Ovary (tissue), 3 donors: ENCODE measurements at regions not wholly inside any gene's neighbourhood (a gene's known extent, or its start where the extent isn't known, plus 50 kb on each side); places are given as distances from the start of the nearest gene placed in this dataset.

Experiments used
- CTCF ChIP-seq, 3 donors: fragments of 450-650 bp in 2 of 3; fragments of 200-600 bp in 1 of 3; IDR thresholded peaks; one replicate each; pipeline versions ENCODE4 v1.5.1 to v1.8.0; 2016 to 2022; ENCODE audit warnings: antibody characterized with exemption in 3 of 3, mild to moderate bottlenecking in 1 of 3
- EP300 ChIP-seq: sonication (generic); formaldehyde crosslinking; IDR thresholded peaks from one replicate; pipeline ENCODE4 v1.6.1; 2017; ENCODE audit warnings: antibody characterized with exemption
- donor health status: DM: no; HTN: no; CAD: no.

- TF ChIP-seq EP300 (no peak), CTCF (IDR thresholded peaks at IDR 0.05) (no peak)
Observed at GRCh38 chr14:38496092-38496491, 240.2 kb upstream of the CLEC14A start.
